ENCODE measurements at regions not wholly inside any gene's neighbourhood (a gene's known extent, or its start where the extent isn't known, plus 50 kb on each side); places are given as distances from the start of the nearest gene placed in this dataset.

DNA sequence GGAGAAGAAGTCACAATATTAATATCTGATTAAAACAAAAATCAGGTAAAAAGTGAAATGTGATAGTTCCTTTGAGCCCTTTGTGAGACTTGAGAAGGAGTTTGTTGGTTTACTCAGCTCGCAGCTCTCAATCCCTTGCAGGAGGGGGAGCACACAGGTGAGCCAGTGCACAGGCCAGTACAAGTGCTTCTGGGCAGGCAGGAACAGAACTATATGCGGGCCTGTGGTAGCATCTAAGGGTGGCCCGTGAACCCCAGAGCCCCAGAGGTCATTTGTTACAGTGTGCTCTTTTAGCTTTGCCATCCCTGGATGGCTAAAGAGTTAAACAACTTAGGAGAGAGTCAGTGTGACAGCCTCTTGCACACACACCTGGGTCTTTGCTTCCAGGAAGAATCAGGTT, 215.3 kb upstream of the EDIL3 start:
- Histone ChIP-seq H3F3A (ENCODE audit: insufficient read depth, low read length) (no peaks in the 10 kb centered on the region), H4K20me1 (ENCODE audit: insufficient read depth, low read length) (no peaks in the 10 kb centered on the region), H3K4me3 (ENCODE audit: low read length) (no peak overlapping the region), H3K27me3 (replicated peaks; ENCODE audit: insufficient read depth, low read length) (no peaks in the 10 kb centered on the region), H3K36me3 (replicated peaks; ENCODE audit: insufficient read depth, low read length) (no peaks in the 10 kb centered on the region), H3K4me1 (ENCODE audit: low read length) (peaks cover 4% of the 10 kb centered on the region), H3K9me3 (replicated peaks; ENCODE audit: insufficient read depth, low read length) (no peaks in the 10 kb centered on the region), H3K9ac (ENCODE audit: low read length) (no peak overlapping the region), H3K27ac (ENCODE audit: low read length) (no peak overlapping the region), H3K4me2 (ENCODE audit: low read depth, low read length) (no peak overlapping the region), H3K9me2 (replicated peaks; ENCODE audit: insufficient read depth, low read length) (no peaks in the 10 kb centered on the region), H2AFZ (ENCODE audit: low read length) (no peak overlapping the region), H3K79me2 (ENCODE audit: low read length) (no peaks in the 10 kb centered on the region)
- TF ChIP-seq EZH2phosphoT487 (IDR thresholded peaks at IDR 0.05; ENCODE audit: low read length) (no peak), EZH2 (optimal IDR thresholded peaks at IDR 0.05; ENCODE audit: low read depth, low read length) (no peak)
- TF ChIP-seq, protein P1, sequence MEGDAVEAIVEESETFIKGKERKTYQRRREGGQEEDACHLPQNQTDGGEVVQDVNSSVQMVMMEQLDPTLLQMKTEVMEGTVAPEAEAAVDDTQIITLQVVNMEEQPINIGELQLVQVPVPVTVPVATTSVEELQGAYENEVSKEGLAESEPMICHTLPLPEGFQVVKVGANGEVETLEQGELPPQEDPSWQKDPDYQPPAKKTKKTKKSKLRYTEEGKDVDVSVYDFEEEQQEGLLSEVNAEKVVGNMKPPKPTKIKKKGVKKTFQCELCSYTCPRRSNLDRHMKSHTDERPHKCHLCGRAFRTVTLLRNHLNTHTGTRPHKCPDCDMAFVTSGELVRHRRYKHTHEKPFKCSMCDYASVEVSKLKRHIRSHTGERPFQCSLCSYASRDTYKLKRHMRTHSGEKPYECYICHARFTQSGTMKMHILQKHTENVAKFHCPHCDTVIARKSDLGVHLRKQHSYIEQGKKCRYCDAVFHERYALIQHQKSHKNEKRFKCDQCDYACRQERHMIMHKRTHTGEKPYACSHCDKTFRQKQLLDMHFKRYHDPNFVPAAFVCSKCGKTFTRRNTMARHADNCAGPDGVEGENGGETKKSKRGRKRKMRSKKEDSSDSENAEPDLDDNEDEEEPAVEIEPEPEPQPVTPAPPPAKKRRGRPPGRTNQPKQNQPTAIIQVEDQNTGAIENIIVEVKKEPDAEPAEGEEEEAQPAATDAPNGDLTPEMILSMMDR (IDR thresholded peaks at IDR 0.05; ENCODE audit: low read length): no peak
- DNase-seq: no peak

DNA sequence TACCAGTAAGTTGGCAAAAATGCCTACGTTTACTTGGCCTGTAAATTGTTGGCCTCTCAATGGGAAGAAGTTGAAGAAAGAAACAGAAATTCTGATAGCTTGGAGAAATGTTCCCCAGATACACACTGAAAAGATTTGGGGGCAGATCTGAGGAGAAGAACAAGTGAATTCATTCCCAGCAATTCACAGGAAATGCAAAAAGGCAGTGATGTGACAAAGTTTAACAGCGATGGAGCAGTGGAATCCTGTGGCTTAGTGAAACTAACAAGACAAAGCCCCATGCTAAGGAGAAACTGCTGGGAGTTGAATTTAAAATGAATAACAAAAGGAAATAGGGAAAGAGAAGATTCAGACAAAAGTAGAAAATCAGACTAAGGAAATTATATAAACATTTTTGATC, 213.2 kb upstream of the EDIL3 start:
- H3K9ac ChIP-seq (ENCODE audit: low read length): no peak overlapping the region
- no peak for DNase-seq
- H3K79me2 ChIP-seq (ENCODE audit: low read length): no peaks in the 10 kb centered on the region
- H3F3A ChIP-seq (ENCODE audit: insufficient read depth, low read length): no peaks in the 10 kb centered on the region
- no peaks in the 10 kb centered on the region for H3K27me3 ChIP-seq (replicated peaks; ENCODE audit: insufficient read depth, low read length)
- no peaks in the 10 kb centered on the region for H3K36me3 ChIP-seq (replicated peaks; ENCODE audit: insufficient read depth, low read length)
- H3K27ac ChIP-seq (ENCODE audit: low read length): no peak overlapping the region
- H3K9me3 ChIP-seq (replicated peaks; ENCODE audit: insufficient read depth, low read length): no peaks in the 10 kb centered on the region
- no peaks in the 10 kb centered on the region for H3K4me1 ChIP-seq (ENCODE audit: low read length)
- no peaks in the 10 kb centered on the region for H3K9me2 ChIP-seq (replicated peaks; ENCODE audit: insufficient read depth, low read length)
- H4K20me1 ChIP-seq (ENCODE audit: insufficient read depth, low read length): no peaks in the 10 kb centered on the region
- no peak overlapping the region for H2AFZ ChIP-seq (ENCODE audit: low read length)
- no peak overlapping the region for H3K4me2 ChIP-seq (ENCODE audit: low read depth, low read length)
- H3K4me3 ChIP-seq (ENCODE audit: low read length): no peak overlapping the region
- TF ChIP-seq EZH2 (optimal IDR thresholded peaks at IDR 0.05; ENCODE audit: low read depth, low read length) (no peak), EZH2phosphoT487 (IDR thresholded peaks at IDR 0.05; ENCODE audit: low read length) (no peak)
- TF ChIP-seq, protein P1 (IDR thresholded peaks at IDR 0.05; ENCODE audit: low read length): no peak

DNA sequence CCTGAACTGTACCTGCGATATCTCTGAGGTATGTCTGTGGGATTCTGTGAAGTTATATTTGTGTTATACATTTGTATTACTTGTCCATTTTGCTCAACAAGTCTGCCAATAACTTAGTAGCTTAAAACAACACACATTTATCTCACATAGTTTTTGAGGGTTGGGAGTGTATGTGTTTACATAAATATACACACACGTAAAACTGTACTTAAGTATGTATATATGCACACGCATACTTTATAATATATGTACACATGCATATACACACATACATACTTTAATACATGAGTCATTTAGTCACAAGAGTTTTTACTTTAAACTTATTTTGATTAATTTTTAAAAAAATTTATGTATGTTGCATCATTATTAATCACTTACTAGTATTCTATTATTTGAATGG, 205.9 kb upstream of the EDIL3 start:
- no peaks in the 10 kb centered on the region for H3F3A ChIP-seq (ENCODE audit: insufficient read depth, low read length)
- H3K9ac ChIP-seq (ENCODE audit: low read length): no peak overlapping the region
- H3K27ac ChIP-seq (ENCODE audit: low read length): no peak overlapping the region
- no peaks in the 10 kb centered on the region for H3K9me2 ChIP-seq (replicated peaks; ENCODE audit: insufficient read depth, low read length)
- H4K20me1 ChIP-seq (ENCODE audit: insufficient read depth, low read length): no peaks in the 10 kb centered on the region
- no peak for DNase-seq
- no peak for TF ChIP-seq EZH2 (optimal IDR thresholded peaks at IDR 0.05; ENCODE audit: low read depth, low read length)
- TF ChIP-seq EZH2phosphoT487 (IDR thresholded peaks at IDR 0.05; ENCODE audit: low read length): no peak
- TF ChIP-seq, protein P1 (IDR thresholded peaks at IDR 0.05; ENCODE audit: low read length): no peak
- no peak overlapping the region for H3K4me2 ChIP-seq (ENCODE audit: low read depth, low read length)
- no peak overlapping the region for H3K4me3 ChIP-seq (ENCODE audit: low read length)
- H3K79me2 ChIP-seq (ENCODE audit: low read length): no peaks in the 10 kb centered on the region
- H3K9me3 ChIP-seq (replicated peaks; ENCODE audit: insufficient read depth, low read length): no peaks in the 10 kb centered on the region
- H3K36me3 ChIP-seq (replicated peaks; ENCODE audit: insufficient read depth, low read length): no peaks in the 10 kb centered on the region
- H3K4me1 ChIP-seq (ENCODE audit: low read length): no peaks in the 10 kb centered on the region
- H3K27me3 ChIP-seq (replicated peaks; ENCODE audit: insufficient read depth, low read length): no peaks in the 10 kb centered on the region
- no peak overlapping the region for H2AFZ ChIP-seq (ENCODE audit: low read length)
